Lower lobe of right lung (tissue), 2 donors: ENCODE measurements at regions not wholly inside any gene's neighbourhood (a gene's known extent, or its start where the extent isn't known, plus 50 kb on each side); places are given as distances from the start of the nearest gene placed in this dataset.

Experiments used
- ATAC-seq, 2 donors: fragments of 200-7000 bp; cut with Tn5 transposase; one replicate each; pipeline ENCODE4 v1.9.1; 2020 to 2022; ENCODE audit warnings: mild to moderate bottlenecking in 2 of 2, moderate library complexity in 2 of 2
- DNase-seq: peaks from one replicate; pipeline ENCODE4 v3.0.0-alpha.2; 2020
- H3K27ac ChIP-seq: fragments of 200-600 bp; one replicate; pipeline ENCODE4 v1.8.0; 2022
- H3K27me3 ChIP-seq: fragments of 200-600 bp; one replicate; pipeline ENCODE4 v1.8.0; 2022; ENCODE audit warnings: low read depth
- H3K36me3 ChIP-seq: fragments of 200-600 bp; one replicate; pipeline ENCODE4 v1.8.0; 2022; ENCODE audit warnings: mild to moderate bottlenecking
- H3K4me1 ChIP-seq: fragments of 200-600 bp; one replicate; pipeline ENCODE4 v1.8.0; 2022
- H3K4me3 ChIP-seq: fragments of 200-600 bp; one replicate; pipeline ENCODE4 v1.8.0; 2022; ENCODE audit warnings: mild to moderate bottlenecking
- H3K9me3 ChIP-seq: fragments of 200-600 bp; one replicate; pipeline ENCODE4 v1.8.0; 2022
- CTCF ChIP-seq: fragments of 200-600 bp; IDR thresholded peaks from one replicate; pipeline ENCODE4 v1.8.0; 2022; ENCODE audit warnings: antibody characterized with exemption, mild to moderate bottlenecking
- intact Hi-C: fragments of 100-400 bp; cut with DNase I; formaldehyde crosslinking; loops from one replicate; pipeline ENCODE4 v1.11.0; 2022
- donor health status: DM: no; HTN: yes; CAD: no; lungs with severe emphysema.

- Histone ChIP-seq H3K36me3 (no peaks in the 10 kb centered on the region), H3K4me1 (no peaks in the 10 kb centered on the region), H3K27me3 (no peaks in the 10 kb centered on the region), H3K9me3 (no peaks in the 10 kb centered on the region), H3K4me3 (no peak overlapping the region), H3K27ac (no peak overlapping the region)
- DNase-seq, result no peak
- intact Hi-C loops, result no loop called here
- no peak for ATAC-seq
- TF ChIP-seq CTCF, result no peak
These were observed 601.7 kb downstream of the PRELID2 start for GRCh38 chr5:145233461-145233860.

GRCh38 chr5:145230781-145231180 lies 604.4 kb downstream of the PRELID2 start:
- no peak for DNase-seq
- H3K9me3 ChIP-seq, result no peaks in the 10 kb centered on the region
- no peak for ATAC-seq
- no peak for TF ChIP-seq CTCF
- intact Hi-C loops, result no loop called here
- H3K27ac ChIP-seq, result no peak overlapping the region
- no peaks in the 10 kb centered on the region for H3K36me3 ChIP-seq
- H3K27me3 ChIP-seq, result no peaks in the 10 kb centered on the region
- no peak overlapping the region for H3K4me3 ChIP-seq
- no peaks in the 10 kb centered on the region for H3K4me1 ChIP-seq

GRCh38 chr5:145228564-145228963 lies 606.6 kb downstream of the PRELID2 start:
- Histone ChIP-seq H3K9me3 (no peaks in the 10 kb centered on the region), H3K4me1 (no peaks in the 10 kb centered on the region), H3K27ac (no peak overlapping the region), H3K4me3 (no peak overlapping the region), H3K27me3 (no peaks in the 10 kb centered on the region), H3K36me3 (no peaks in the 10 kb centered on the region)
- intact Hi-C loops, result no loop called here
- TF ChIP-seq CTCF, result no peak
- ATAC-seq (no peak), DNase-seq (no peak)

- DNase-seq, result no peak
- no peak for ATAC-seq
- H3K27me3 ChIP-seq, result no peaks in the 10 kb centered on the region
- no peaks in the 10 kb centered on the region for H3K36me3 ChIP-seq
- no peak overlapping the region for H3K27ac ChIP-seq
- intact Hi-C loops, result no loop called here
- H3K4me3 ChIP-seq, result no peak overlapping the region
- no peaks in the 10 kb centered on the region for H3K9me3 ChIP-seq
- H3K4me1 ChIP-seq, result no peaks in the 10 kb centered on the region
- no peak for TF ChIP-seq CTCF
These were observed 607.3 kb downstream of the PRELID2 start for GRCh38 chr5:145227881-145228280.

- no peak for TF ChIP-seq CTCF
- Histone ChIP-seq H3K36me3 (no peaks in the 10 kb centered on the region), H3K27me3 (no peaks in the 10 kb centered on the region), H3K27ac (no peak overlapping the region), H3K4me1 (no peaks in the 10 kb centered on the region), H3K9me3 (no peaks in the 10 kb centered on the region), H3K4me3 (no peak overlapping the region)
- no peak for DNase-seq
- intact Hi-C loops, result no loop called here
- no peak for ATAC-seq
These were observed 608.4 kb downstream of the PRELID2 start for GRCh38 chr5:145226726-145227125.

- no peak for TF ChIP-seq CTCF
- Histone ChIP-seq H3K27me3 (no peaks in the 10 kb centered on the region), H3K4me3 (no peak overlapping the region), H3K9me3 (no peaks in the 10 kb centered on the region), H3K36me3 (no peaks in the 10 kb centered on the region), H3K27ac (no peak overlapping the region), H3K4me1 (no peaks in the 10 kb centered on the region)
- ATAC-seq (no peak), DNase-seq (no peak)
- intact Hi-C loops, result no loop called here
These were observed 609.6 kb downstream of the PRELID2 start for GRCh38 chr5:145225529-145225928.
